Globus pallidus (tissue), 1 donor: ENCODE measurements at regions not wholly inside any gene's neighbourhood (a gene's known extent, or its start where the extent isn't known, plus 50 kb on each side); places are given as distances from the start of the nearest gene placed in this dataset.
"Not testable (repeated sequence)": the region's sequence is repeated elsewhere in the genome, so short reads cannot be mapped to it uniquely, and the experiment has no call there.

Experiments
- DNase-seq: peaks from one replicate; pipeline ENCODE4 v3.0.0-alpha.2; 2015; ENCODE audit warnings: low spot score

DNA sequence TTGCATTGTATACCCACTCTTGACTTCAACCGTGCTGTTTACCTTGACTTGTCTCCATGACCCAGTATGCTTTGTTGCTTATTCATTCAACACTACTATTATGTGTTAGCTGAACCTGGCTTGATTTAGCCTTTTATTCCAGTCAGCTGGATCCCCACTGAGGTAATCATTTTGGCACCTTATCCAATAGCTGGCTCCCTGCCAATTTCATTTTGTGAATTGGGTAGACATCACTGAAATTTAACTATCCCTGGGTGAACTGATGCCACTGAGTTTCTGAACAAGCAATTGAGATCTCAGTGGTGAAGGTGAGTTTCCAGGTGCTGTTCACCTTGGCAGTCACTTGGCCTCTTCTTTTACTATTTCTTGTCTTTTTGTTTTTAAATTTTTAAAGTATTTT, 584.3 kb downstream of the ADCYAP1 start:
- DNase-seq: no peak

DNA sequence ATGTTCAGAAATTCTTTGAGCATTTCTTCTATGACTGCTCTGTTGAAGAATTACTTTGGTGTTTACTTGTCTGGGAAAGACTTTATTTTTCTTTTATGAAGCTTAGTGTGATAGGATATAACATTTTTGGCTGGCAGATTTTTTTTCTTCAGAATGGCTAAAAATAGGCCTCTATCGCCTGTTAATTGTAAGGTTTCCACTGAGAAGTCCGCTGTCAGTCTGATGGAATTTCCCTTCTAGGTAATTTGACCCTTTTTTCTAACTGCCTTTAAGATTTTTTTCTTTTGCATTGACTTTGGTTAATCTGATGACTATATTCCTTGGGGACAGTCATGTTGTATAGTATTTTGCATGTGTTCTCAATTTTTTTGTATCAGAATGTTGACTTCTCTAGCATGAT, 590.7 kb downstream of the ADCYAP1 start:
- DNase-seq: no peak

DNA sequence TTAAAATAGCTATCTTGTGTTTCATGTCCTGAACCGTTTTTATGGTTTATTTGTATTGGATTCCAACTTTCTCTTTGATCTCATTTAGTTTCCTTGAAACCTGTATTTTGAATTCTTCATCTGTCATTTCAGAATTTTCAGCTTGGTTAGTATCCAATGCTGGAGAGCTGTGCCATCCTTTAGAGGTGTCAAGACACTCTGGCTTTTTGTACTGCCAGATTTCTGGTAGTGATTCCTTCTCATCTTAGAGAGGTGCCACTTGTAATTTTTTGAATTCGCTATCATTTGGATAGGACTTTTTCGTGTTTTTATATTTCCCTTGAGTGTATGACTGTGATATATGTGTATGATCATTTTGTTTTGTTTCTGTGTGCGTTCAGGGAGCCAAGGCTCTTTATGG, 591.4 kb downstream of the ADCYAP1 start:
- no peak for DNase-seq

DNA sequence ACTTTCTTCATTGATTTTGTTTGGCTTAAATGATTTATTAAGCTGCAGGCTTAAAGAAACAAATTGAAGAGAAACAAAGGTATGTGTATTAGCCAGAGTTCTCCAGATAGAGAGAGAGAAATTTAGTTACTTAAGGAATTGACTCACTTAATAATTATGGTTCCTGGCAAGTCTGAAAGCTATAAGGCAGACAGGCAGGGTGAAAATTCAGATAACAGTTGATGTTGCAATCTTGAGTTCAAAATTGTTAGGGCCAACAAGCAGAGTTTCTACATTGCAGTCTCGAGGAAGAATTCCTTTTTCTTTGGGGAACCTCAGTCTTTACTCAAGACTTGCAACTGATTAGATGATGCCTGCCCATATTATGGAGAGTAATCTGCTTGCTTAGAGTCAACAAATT, 593.5 kb downstream of the ADCYAP1 start:
- no peak for DNase-seq

DNA sequence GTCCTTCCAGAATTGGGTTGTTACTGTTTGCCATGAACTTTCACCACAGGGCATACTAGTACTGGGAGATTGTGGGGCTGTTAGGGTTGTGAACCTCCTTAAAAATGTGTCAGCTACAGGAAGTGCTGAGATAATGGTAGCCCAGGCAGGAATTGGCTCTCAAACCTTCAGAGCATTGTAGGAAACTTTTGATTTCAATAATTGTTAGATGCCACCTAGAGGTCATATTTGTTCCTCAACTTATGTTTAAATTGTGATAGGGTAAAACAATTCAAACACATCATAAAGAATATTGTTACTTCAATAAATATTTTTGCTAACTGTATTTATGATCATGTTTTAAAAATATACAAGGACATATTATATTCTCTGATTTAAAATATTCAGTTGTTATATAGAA, 594.6 kb downstream of the ADCYAP1 start:
- DNase-seq: no peak

DNA sequence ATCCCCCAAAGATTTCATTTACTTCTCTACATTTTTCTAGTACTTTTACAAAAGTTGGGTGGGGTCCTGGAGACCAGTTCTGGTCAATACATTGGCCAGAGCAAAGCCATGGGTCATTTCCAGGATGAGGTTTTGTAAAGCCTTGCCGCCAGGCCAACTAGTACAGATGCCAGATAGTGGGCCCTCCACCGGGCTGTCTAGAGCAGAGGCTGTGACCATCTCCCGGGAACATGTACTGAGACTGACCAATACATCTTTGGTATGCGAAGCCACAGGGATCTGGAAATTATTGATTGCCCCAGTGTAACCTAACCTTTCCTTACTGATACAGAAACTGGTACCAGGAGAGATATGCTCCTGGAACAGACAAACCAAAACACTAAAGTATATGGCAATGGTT, 599.2 kb downstream of the ADCYAP1 start:
- DNase-seq: no peak

DNA sequence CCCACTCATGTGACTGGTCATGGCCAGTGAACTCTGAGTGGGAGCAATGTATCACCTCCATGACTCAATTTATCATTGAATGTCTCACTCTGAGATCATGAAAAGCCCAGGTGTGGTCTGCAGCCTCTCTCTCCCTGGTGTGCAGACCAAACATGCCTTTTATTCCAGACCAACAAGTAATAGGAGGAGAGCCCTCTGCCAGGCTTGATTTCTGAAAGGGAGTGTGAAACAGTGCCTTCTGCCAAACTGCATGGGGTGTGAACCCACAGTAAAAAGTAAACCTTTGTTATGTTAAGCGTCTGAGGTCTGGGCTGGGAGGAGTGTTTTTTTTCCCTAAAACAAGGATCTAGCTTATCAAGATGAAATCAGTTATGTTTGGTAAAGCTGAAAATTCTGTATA, 601.2 kb downstream of the ADCYAP1 start:
- no peak for DNase-seq

DNA sequence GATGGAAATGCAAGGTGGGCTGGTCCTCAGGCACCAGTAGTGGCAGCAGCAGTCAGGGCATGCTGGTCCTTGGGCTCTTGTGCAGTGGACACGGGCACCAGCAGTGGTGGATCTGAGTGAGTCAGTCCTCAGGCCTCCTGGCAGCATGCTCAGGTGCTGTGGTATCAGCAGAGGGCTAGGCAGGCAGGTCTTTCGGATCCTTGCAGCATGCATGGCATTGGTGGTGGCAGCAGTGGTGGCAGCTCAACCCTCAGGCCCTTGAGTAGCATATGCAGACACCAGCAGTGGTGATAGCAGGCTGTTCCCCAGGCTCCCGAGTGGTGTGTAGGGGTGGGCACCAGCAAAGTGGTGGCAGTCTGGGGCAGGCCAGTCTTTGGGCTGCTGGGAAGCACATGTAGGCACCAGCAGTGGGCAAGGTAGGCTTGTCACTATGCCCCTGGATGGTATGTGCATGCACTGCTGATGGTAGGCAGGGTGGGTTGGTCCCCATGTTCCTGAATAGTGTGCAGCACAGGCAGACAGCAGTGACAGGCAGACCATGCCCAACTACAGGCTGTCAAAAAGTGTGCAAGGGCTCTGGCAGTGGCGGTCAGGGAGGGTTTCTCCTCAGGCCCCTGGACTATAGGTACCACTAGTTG, 606.0 kb downstream of the ADCYAP1 start:
- DNase-seq: no peak

DNA sequence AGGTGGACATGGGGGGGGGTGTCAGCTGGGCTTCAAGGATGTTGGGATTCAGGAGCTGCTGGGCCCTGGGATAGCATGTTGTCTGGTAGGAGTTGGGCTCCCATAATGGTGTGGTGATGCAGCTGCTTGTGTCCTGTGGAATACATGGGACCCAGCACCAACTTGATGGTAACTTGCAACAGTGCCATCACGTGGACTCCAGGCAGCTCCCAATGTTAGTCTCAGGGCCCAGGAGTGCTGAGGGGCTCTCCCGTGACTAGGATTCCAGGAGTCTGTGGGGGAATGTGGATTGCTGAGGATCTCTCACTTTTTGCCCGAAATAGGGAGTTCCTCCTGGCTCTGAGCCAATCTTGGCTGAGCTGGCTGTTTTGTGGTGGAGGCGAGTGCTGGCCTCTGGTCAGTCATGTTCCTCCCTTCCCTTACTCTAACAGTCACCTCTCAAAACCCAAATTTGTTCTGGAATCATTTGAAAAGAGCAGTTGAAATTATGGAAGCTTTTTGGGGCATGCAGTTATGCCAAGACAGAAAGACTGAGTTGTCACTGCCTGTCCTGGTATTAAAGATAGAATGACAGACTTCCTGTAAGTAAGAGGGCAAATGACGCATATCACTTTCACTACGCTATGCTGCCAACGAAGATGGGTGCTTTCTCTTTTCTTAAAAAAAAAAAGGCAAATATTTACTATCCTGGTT, 607.1 kb downstream of the ADCYAP1 start:
- DNase-seq: no peak

DNA sequence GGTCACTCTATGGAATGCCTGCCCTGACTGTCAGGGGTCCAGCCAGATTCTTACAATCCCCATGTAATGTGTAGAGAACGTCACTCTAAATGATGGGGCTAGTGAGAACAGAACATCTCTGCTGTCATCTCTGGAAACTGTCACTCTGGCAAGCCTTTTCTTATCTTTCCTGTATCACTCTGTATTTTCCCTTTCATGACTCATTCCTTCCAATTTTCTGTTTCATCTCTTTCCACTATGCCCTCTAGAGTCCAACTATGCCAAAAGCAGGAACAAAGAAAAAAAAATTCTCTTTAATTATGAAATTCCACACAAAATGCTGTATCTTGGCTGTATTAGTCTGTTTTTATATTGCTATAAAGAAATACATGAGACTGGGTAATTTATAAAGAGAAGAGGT, 608.8 kb downstream of the ADCYAP1 start:
- no peak for DNase-seq

DNA sequence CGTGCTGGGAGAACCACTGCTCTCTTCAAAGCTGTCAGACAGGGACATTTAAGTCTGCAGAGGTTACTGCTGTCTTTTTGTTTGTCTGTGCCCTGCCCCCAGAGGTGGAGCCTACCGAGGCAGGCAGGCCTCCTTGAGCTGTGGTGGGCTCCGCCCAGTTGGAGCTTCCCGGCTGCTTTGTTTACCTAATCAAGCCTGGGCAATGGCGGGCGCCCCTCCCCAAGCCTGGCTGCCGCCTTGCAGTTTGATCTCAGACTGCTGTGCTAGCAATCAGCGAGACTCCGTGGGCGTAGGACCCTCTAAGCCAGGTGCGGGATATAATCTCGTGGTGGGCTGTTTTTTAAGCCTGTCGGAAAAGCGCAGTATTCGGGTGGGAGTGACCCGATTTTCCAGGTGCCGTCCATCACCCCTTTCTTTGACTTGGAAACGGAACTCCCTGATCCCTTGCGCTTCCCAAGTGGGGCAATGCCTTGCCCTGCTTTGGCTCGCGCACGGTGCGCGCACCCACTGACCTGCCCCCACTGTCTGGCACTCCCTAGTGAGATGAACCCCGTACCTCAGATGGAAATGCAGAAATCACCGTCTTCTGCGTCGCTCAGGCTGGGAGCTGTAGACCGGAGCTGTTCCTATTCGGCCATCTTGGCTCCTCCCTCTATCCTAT, 617.0 kb downstream of the ADCYAP1 start:
- not testable (repeated sequence) for DNase-seq

DNA sequence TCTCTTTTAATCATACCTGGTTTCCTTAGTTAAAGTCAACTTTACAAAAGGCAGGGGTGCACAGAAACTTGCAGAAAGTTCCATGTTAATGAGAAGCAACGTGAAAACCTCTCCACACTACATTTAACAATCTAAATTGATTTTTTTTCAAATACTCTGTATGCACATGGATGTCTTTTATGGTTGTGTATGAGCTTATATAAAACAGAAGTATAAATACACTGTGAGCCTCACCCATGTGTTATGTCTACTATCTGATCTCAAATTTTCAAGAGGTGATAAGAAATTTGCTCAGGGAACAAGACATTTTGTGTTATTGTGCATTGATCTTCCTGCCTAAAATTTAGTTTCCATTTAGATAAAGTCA, 617.6 kb downstream of the ADCYAP1 start:
- DNase-seq: no peak

DNA sequence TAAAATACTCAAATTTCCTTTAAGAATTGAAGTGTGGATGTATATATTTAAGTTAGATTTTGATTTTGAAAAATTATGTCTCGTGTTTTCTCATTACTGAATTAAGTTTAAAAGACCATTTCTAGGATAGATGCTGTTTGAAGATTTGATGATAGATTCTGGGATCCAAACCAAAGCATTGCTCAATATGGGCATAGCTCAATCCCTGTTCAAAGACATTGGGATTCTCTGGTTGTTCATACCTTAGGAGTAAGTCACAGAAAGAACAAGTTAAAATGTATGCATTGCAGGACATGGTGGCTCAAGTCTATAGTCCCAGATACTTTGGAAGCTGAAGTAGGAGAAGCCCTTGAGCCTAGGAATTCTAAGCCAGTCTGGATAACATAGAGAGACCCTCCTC, 622.3 kb downstream of the ADCYAP1 start:
- DNase-seq: no peak

DNA sequence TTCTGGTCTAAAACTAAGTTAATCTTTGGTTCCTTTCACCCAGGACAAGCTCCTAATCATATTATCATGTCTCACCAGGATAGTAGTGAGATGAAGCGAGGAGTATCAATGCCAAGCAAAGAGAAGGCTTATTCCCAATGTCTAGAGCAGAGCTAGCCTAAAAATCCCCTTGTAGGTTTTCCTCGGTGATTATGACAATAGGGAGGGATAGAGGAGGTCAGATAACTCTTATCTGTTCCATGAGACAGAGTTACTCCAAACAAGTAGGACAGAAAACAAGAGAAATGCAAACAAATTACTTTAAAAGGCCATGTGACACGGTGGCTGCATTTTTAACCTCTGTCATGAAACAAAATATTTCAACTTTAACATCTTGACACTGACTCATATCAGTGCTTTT, 623.1 kb downstream of the ADCYAP1 start:
- DNase-seq: no peak

DNA sequence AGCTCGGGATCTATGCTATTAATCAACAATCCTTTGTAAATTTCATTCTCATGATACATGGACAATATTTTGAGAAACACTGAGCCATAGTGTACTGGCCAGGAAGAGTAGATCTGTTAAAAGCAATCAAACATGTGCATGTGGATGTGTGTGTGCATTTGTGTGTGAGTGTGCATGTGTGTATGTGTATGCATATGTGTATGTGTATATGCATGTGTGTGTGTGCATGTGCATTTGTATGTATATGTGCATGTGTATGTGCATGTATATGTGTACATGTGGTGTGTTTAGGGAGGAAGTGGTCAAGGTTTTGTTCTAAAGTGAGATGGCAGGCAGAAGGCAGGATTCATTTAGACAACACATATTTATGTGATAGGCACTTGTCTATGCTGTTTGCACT, 623.8 kb downstream of the ADCYAP1 start:
- no peak for DNase-seq

DNA sequence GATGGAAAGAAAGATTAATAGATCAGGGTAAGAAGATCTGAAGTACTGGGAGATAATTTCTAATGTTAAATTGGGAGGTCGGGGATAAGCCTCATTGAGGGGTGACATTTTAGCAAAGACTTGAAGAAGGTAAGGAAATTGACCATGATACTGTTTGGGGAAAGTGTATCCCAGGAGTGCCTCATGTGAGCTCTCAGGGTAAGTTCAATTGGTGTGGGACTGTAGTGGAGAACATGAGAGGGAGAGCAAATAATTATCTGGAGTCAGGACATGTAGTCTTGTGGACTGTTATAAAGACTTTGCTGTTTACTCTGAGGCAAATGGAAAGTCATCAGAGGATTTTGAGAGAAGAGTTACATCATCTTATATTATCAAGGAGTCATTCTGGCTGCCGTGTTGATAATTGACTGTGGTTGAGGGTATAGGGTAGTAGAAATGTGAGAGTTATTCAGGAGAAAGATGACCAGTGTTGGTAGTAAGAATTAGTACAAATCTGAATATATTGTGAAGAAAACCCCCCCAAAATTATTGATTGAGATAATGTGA, 624.4 kb downstream of the ADCYAP1 start:
- DNase-seq: no peak

DNA sequence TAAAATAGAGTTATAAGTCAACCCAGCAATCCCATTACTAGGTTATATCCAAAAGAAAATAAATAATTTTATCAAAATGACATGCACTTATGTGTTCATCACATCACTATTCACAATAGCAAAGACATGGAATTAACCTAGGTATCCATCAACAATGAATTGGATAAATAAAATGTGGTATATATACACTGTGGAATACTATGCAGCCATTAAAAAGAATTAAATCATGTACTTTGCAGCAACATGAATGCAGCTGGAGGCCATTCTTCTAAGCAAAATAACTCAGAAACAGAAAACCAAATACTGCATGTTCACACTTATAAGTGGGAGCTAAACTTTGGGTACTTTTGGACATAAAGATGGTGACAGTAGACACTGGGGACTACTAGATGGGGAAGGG, 626.0 kb downstream of the ADCYAP1 start:
- DNase-seq: no peak

DNA sequence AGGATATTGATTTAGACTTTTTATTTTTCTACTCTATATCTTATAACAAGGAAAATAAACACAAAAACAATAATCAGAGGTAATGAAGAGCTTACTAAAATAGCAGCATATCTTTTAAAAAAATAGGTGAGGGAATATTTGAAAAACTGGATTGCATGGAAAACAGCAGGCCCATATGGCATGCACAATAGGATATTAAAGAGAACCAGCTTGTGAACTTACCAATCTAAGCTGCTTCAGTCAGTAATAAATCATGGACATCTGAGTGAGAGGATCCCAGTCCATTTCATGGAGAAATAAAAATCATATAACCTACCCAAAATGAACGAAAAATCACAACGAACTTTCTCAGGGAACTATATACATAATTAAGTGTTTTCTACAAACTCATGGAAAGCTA, 634.6 kb downstream of the ADCYAP1 start:
- DNase-seq: no peak

DNA sequence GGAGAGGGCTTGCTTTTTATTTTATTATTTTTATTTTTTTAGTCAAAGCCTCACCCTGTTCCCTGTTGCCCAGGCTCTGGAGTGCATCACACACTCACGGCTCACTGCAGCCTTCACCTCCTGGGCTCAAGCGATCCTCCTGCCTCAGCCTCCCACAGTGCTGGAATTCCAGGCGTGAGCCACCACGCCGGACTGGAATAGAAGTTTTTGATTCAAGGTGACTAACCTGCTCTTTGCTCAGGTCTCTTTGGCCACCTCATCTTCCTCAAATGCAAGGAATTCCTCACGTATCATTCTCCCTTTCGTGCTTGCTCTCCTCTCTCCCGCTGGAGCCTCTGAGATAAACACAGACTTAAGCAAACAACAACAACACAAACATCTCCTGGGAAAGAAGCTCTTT, 636.8 kb downstream of the ADCYAP1 start:
- DNase-seq: no peak

DNA sequence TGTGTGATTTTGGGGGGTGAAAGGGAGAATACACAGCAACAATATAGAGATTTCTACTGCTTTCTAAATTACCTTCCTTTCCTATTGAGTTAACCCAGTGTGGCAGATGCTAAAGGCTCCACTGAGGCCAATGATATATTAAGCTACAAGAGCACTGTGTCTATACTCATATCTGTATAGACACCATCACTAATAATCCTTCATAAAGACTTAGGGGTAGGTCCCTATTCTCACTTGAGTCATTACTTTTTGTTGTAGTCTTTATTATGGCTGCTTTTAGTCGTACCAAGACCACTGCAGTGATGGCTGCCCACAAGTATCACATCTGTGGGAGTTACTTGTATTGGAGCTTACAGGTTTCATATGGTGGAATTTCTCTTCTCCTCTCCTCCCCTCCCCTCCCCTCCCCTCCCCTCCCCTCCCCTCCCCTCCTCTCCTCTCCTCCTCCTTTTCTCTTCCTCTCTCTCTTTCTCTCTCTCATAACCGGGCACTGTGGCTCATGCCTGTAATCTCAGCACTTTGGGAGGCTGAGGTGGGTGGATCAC, 637.6 kb downstream of the ADCYAP1 start:
- no peak for DNase-seq

DNA sequence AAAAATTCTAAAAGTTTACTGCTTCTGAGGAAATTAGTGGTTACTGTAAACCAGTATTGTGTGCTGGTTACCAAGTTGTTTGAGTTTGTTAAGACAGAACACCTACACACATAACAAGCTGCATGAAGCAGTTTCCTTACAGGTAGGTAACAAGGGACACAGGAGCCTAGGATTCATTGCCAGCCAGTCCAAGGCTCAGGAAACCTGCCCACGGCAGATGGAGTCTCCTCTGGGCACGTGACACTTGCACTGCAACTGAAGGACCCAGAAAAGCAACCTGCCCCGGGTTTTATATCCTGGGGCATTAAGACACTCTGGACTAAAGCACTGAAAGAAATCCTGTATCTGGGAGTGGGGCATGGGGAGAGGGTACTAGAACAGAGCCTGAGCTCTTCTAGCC, 639.3 kb downstream of the ADCYAP1 start:
- no peak for DNase-seq

DNA sequence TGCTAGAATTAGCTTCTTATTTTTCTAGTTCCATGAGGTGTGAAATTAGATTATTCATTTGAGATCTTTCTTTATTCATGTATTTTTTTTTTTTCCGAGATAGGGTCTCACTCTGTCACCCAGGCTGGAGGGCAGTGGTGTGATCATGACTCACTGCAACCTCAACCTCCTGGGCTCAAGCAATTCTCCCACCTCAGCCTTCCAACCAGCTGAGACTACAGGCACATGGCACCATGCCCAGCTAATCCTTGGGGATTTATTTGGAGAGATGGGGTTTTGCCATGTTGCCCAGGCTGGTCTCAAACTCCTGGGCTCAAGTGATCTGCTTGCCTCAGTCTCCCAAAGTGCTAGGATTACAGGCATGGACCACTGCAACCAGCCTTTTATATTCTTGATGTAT, 653.0 kb downstream of the ADCYAP1 start:
- DNase-seq: not testable (repeated sequence)

DNA sequence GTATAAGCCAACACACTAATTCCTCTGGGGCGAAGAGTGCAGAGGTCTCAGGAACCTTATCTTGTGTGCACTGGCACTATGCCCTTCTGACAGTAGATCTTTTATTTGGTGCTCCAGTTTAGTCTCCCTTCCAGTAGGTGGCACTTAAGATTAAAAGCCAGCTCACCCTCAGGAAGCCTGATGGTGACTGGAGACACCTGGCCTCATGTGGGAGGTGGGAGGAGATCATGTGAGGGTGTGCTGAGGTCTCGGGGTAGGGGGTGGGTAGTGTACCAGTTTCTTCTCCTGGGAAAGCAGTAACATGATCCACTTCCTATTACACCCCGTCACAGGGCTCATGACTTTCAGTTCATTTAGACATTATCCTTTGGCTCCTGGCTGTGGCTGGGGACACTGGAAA, 654.9 kb downstream of the ADCYAP1 start:
- DNase-seq: no peak
